HG02981 (cell line): ENCODE measurements at regions not wholly inside any gene's neighbourhood (a gene's known extent, or its start where the extent isn't known, plus 50 kb on each side); places are given as distances from the start of the nearest gene placed in this dataset.

Experiments
- ATAC-seq: cut with Tn5 transposase; IDR thresholded peaks from one replicate; pipeline ENCODE4 v1.9.1; 2021; ENCODE audit warnings: mild to moderate bottlenecking, moderate library complexity; ENCODE audit not compliant: unreplicated experiment

DNA sequence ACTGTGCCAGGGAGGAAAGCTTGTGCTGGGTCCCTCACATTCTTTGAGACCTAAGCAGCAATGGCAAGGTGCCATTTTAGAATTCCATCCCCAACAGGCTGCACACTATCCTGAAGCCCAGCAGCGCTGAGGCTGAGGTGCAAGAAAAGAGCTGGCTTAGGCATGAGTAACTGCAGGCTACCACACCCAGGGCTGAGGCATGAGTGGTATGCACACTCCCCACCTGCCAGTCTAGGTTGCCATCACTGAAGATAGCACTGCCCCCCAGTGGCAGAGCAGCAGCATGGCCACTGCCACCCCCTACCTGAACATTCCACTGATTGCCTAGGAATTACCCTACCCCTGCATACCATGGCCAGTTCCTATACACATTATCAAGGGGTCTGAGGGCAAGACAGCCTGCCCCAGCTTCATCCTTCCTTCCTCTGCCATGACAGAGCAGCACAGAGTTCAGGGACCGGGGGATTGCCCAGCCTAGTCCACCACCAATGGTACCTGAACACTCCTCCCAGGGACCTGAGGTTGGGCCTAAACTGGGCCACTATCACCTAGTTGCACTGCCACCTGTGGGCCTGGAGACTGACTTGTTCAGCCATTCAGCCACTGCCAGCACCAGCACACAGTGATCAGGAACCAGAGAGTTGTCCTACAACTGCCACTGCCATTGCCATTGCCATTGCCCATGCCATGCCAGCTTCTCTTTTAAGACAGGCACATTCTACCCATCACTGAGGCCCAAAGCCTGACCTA, 129.8 kb downstream of the SATB1 start:
- peak; percentile 99 for ATAC-seq

DNA sequence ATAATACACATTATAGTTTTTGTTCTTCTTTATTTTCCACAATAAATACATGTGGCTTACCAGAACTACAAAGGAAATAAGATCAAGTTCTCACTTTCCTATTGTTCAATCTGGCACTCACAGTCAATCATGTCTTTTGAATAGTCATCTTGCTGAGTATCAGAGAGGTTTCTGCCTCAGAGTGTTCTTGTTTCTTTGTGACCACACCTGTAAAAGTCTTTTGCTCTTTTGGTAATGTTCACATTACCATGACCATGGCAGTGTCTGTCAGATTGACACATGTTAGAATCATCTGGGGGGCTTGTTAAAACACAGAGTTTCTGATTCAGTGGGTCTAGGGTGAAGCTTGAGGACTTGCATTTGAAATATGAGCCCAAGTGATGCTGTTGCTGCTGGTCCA, 135.0 kb downstream of the SATB1 start:
- ATAC-seq = no peak

DNA sequence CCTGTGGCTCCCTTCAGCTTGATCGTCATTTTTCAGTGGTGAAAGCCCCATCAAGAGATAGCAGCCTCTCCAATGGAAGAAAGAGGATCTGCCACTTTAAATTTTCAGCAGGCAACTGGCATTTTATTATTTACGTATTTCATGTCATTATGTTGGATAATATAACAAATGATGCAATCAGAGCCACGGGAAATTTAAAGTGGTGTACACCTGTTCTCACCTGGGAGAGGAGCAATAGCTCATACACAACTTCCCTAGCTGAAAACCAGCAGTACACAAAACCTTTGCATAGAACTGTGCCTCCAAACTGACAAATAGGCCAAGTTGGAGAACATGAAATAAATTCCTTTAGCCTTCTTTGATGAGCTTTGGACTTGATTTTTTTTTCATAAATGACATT, 136.9 kb downstream of the SATB1 start:
- ATAC-seq = no peak

DNA sequence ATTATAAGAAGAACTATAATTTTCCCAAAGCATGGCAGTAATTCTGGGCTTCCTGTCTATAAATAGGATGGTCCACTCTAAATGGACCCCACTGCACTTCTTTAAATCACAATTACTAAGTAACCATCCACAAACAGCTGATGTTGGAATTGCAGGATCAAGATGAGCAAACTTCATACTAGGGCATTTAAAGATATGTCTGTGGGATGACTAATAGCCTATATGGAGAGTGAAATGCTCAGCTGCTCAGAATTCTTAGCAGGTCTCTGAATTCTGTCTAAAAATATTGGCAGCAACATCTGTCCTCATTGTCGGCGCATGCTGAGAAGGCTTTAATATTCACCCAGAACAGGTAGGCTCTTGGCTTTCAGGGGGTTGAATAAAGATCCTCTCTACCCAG, 140.4 kb downstream of the SATB1 start:
- ATAC-seq = no peak

DNA sequence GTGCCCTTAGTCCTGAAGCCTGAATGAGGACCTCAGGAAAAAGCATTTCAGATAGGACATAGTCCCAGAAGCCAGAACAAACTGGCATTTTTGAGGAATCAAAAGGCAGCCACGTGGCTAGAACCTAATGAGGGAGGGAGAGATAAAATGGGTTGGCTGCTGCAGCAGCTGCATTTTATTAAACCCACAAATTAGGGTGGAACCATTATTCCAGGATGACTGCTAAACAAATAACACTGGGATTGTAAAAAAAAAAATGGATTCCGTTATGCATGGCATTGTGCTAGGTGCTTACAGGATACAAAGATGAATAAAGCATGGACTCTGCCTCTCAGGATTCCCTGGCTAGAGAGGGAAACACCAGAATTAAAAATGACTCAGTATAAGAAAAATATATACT, 141.5 kb downstream of the SATB1 start:
- no peak for ATAC-seq

DNA sequence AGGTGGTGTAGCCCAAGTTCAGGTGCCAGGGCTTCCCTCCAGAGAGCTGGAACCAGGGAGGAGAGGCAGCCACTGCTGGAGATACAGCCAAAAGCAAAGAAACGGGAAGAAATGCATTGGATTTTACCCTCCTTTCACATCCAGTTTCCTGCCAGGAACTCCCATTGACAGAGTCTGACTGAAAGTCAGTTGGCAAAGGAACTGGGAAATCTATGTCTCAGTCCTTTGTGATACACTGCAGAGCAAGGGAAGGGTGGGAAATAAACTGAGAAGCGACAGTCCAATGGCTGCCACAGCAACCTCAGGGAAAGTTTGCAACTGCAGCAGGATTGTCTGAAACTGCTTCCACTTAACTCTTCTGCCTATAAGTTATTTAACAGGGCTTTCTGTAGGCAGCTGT, 142.6 kb downstream of the SATB1 start:
- no peak for ATAC-seq

DNA sequence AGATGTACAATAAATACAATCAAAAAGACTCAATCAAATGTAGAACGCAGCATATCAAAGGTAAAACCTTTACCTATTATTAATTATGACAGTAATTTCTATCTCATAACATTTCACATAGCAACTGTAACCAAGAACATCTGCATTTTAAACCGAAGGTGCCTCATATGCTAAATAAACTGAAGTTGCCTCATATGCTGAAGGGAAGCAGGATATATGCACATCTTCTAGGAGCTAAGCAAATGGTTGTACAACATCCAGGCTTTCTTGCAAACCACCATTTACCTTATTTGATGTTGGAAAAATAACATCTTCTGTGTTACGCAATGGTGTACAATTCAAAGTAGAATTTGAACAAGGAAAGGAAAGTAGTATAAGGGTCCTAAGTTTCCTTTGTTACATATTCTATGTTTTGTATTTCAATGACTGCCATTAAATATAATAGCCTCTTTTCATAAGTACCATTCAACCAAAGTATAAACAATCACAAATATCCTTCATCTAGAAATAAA, 145.9 kb downstream of the SATB1 start:
- no peak for ATAC-seq

DNA sequence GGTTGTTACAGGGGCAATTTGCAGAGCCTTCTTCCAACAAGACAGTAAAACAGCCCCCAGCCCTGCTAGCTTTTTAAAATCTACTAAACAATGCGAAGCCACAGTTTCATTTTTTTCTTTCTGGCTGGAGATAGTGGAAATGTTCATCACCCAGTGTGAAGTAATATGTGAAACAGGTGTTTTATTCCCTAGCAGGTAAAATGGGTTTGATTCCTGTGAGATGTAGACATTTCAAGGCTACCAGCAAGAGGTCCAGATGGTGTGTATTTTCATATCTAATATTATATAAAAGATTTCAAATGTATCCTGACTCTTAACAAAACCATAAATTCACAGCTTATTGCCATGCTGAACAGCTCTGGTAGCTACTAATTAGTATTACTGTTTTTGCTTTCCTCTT, 160.3 kb downstream of the SATB1 start:
- no peak for ATAC-seq

DNA sequence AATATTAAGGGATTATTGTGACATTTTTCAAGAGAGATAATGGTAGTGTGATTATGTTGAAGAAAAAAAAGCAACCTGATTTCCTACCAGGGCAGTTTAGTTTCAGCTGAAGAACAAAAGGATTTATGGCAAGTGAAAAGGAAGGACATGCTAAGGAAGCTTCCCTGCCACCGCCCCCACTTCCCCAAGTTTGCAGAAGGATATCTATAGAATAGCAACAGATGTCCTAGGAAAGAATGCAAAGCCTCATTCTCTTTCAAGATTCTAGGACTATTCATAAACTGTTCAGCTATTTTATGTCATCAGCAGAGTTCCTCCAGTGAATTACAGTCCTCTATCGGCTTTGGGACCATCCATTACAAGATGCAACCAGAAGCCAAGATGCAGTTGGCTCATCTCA, 160.8 kb downstream of the SATB1 start:
- ATAC-seq = no peak

DNA sequence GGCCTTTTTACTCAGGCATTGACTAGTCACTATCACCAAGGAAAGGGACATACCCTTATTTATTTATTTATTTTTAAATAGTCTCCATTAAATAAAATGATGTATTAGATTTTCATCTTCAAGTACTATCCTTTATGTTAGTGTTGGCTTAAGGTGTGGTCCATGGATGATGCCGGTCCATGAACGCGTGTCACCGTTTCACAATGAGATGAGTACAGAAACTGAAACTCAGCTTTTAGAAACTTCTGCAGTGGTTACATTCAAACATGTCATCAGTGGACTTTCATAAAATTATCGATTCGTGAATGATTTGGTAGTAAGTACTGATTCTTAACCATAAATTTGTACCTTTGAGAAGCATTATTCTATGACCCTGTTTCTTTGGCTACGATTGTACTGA, 166.6 kb downstream of the SATB1 start:
- ATAC-seq = no peak

DNA sequence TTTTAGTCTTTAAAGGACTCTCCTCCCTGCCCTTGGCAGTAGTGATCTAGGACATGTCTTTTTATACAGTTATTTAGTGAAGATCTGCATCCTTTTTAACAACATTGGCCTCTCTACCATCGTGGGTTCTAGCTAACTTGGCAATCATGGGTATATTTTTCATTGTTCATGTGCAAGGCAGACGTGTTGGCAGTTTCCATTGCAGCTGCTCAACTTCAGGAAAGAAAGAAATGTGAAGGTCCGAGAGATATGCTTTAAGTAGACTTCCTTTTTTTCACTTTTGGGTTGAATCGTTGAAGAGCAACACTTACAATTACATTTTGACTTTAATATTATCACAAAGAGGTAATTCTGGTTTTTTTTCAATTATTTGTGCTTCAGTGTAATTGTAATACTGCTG, 172.6 kb downstream of the SATB1 start:
- ATAC-seq = no peak

DNA sequence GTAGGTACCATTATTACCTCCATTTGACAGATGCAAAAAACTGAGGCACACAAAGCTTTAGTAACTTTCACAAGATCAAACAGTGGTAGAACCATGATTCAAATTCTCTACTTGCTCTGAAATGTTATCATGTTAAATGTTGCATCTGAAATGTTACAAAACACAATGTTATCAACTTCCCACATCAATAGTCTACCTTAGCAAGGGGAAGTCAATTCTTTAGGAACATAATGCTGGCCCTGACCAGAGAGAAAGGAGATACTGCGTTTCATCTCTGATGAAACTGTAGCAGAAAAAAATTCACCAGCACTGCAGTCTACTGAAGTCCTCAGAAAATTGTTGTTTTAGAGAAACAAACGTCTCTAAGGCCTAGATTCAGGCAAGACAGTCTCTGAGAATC, 174.1 kb downstream of the SATB1 start:
- no peak for ATAC-seq

DNA sequence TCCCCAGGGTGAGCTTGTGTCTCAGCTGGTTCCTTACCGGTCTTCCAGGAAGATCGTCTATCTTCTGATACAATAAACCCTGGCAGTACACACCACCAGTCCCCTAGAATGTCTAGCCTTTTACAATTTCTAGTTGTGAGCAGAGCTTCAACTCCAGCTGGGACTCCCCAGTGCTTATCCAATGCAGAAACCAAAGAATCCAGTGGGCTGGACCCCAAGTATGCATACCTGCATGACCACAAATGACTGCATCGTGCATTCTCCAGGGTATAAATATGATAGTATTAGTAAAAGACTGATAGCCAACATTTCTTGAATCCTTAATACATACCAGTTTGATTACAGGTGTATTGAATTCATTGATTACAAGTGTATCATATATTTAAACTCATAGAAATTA, 176.0 kb downstream of the SATB1 start:
- ATAC-seq = no peak

DNA sequence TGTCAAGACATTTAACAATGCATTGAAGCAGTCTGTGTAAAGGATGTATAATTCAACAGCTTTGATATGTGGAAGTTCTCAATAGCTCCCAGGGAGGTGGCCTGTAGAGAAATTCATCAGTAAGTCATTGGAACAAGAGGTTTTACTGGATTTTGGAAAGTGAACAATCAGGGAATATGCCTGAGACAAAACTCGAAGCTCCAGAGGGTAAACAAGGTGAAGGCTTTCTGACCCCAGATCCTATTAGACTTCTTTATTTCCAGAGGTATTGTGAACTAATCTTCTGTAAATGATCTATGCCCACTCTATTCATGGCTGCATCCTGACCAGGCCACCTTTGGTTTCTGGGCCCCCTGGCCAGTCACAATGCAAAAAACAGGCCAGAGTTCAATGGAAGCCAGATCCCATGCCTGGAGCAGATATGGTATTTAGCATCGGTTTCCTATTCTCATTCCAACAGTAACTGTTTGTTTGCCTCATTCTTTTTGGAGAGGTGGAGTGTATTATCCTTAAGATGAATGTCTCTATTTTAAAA, 177.3 kb downstream of the SATB1 start:
- ATAC-seq = no peak

DNA sequence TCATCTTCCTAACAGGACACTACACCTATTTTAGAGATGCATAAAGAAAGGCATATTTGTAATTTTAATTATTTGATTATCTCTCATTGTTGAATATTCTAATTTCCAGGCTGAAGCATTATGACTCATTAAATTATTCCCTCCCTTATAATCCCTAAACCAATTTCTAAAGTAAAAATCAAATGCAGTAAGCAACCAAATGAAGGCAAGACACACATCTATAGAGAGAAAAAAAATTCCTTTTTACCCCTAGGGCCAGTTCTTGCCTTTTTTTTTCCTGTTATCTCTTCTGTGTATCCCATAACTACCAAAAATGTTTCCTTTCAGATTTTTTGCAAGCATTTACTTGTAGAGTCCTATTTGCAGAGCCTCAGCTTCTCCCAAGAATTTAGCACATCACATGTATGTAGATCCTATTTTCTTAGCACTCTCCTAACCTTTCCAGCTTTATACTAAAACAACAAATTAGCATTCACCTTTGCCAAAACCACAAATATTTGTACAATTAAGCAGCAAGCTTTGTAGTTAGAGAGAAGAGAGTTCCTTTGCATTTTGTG, 177.9 kb downstream of the SATB1 start:
- no peak for ATAC-seq

DNA sequence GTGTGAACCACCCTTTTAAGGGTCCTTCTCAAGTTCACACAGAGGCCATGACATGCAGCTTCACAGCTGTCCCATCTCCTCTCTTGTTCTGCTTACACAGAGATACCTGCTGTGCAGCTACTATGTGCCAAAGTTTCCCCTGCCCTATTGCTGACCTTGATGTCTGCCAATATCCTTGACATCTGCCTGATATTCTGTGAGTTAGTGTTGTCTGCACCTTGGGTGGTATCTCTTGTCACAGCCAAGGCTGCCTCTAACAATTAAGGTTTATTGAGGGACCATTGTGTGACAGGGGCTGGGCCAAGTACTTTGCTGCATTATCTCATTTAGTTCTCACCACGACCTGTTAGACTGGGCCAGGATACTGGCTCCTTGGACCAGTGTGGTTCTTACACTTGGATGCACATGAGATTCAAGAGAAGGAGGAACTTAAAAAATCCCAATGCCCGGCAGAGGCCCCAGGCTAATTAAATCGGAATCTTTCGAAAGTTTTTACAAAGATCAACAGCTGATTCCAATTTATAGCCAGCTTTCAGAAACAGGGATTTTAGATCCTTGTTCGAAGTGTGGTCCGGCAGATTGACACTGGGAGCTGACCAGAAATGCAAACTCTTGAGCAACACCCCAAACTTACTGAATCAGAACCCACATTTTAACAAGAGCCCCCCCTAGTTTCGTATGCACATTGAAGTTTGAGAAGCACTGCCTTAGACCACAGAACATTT, 178.6 kb downstream of the SATB1 start:
- no peak for ATAC-seq

DNA sequence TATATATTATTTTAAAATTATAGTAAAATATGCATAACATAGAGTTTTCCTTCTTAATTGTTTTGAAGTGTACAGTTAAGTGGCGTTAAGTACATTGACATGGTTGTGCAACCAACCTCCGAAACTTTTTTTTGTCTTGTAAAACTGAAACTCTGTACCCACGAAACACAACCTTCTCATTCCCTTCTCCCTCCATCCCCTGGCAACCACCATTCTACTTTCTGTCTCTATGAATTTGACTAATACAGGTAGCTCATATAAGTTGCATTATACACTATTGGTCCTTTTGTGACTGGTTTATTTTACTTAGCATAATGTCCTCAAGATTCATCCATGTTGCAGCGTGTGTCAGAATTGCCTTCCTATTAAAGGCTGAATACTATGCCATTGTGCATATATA, 179.4 kb downstream of the SATB1 start:
- ATAC-seq = peak; percentile 80

DNA sequence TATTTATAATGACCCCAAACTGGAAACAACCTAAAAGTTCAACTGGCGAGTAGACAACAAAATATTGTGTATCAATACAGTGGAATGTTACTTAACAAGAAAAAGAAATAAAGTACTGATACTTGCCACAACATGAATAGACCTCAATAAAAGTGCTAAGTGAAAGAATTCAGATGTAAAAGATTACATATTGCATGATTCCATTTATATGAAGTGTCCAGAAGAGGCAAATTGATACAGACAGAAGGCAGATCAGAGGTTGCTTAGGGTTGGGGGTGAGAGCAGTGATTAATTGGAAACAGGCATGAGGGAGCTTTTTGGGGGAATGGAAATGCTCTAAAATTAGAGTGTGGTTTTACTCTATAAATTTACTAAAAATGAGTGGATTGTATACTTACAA, 183.3 kb downstream of the SATB1 start:
- no peak for ATAC-seq

DNA sequence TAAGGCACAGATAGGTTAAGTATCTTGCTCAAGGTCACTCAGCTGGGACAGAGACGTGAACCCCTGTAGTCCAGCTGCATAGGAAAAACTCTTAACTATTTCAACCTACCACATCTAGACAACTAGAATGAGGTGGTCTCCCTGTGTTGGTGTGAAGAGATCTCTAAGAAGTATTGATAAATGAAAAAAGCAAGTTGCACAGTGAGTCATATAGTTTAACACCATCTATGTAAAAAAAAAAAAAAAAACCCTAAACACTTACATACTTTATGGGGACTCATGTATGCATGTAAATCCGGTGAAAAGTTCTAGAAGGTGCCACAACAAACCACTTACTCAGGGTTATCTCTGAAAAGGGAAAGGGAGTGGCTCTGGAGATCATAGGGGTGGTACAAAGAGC, 185.5 kb downstream of the SATB1 start:
- no peak for ATAC-seq

DNA sequence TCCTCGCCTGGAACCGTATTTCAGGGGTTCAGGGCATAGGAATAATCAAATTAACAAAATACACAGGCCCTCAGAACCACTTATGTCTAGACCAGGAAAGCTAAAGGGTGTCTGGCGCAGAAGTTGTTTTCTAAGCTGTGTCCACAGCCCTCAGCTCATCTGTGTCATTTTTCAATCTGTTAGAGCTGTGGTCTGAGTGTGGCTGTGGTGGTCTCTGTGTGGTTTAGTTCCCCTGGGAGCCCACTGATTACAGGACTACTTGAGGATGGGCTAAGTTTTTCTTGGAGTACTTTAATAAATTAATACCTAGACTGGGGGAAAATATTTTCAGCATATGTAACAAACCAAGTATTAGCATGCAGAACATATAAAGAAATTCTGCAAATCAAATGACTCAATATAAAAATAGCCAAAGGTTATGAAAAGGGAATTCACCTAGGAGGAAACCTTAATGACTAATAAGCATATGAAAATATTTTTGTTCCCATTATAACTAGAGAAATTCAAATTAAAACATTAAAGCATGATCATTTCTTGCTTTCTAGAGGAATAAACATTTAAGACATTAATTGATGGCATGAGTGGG, 186.3 kb downstream of the SATB1 start:
- ATAC-seq = no peak

DNA sequence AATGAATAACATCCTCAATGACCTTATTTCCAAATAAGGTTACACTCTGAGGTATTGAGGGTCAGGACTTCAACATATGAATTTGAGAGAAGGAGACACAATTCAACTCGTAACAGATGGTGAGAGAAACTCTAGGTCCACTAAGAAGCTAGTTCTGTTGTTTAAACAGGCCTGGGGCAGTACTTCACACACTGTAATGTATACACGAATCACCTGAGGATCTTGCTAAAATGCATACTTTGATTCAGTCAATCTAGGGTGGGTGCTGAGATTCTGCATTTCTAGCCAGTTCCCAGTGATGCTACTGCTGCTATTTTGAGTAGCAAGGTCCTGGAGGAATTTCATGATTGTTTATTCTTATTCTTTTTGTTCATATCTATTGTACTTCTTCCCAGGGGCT, 186.8 kb downstream of the SATB1 start:
- no peak for ATAC-seq
